BLaER1 (cell line): ENCODE measurements at regions not wholly inside any gene's neighbourhood (a gene's known extent, or its start where the extent isn't known, plus 50 kb on each side); places are given as distances from the start of the nearest gene placed in this dataset.
A peak's percentile ranks its signal among the peaks of the same experiment; 100 is the strongest.
"Not testable (repeated sequence)": the region's sequence is repeated elsewhere in the genome, so short reads cannot be mapped to it uniquely, and the experiment has no call there.

Experiments used
- H3K27ac ChIP-seq: shearing (Covaris generic); formaldehyde crosslinking; 2 replicates; pipeline ENCODE4 v1.8.1; 2022
- H3K27me3 ChIP-seq: shearing (Covaris generic); formaldehyde crosslinking; 2 replicates; pipeline ENCODE4 v1.8.1; 2022
- H3K36me3 ChIP-seq: shearing (Covaris generic); formaldehyde crosslinking; 2 replicates; pipeline ENCODE4 v1.8.1; 2022
- H3K4me1 ChIP-seq: shearing (Covaris generic); formaldehyde crosslinking; 2 replicates; pipeline ENCODE4 v1.8.1; 2022
- H3K4me2 ChIP-seq: shearing (Covaris generic); formaldehyde crosslinking; 2 replicates; pipeline ENCODE4 v1.8.1; 2022
- H3K4me3 ChIP-seq: shearing (Covaris generic); formaldehyde crosslinking; 2 replicates; pipeline ENCODE4 v1.8.1; 2022
- H3K9ac ChIP-seq: shearing (Covaris generic); formaldehyde crosslinking; 2 replicates; pipeline ENCODE4 v1.8.1; 2022
- H3K9me3 ChIP-seq: shearing (Covaris generic); formaldehyde crosslinking; 2 replicates; pipeline ENCODE4 v1.8.1; 2022
- H4K20me1 ChIP-seq: shearing (Covaris generic); formaldehyde crosslinking; 2 replicates; pipeline ENCODE4 v1.8.1; 2022
- Cebpa-rat ChIP-seq: shearing (Covaris generic); IDR thresholded peaks from 2 replicates; pipeline ENCODE4 v1.8.1; 2022

GRCh38 chr14:55855751-55856150, 262.5 kb upstream of the PELI2 start:
- H3K4me3 ChIP-seq = no peak overlapping the region
- H3K9ac ChIP-seq = no peak overlapping the region
- H4K20me1 ChIP-seq = no peaks in the 10 kb centered on the region
- no peaks in the 10 kb centered on the region for H3K36me3 ChIP-seq
- H3K9me3 ChIP-seq = peaks cover 20% of the 10 kb centered on the region
- no peaks in the 10 kb centered on the region for H3K4me1 ChIP-seq
- no peaks in the 10 kb centered on the region for H3K27me3 ChIP-seq
- no peak overlapping the region for H3K4me2 ChIP-seq
- no peak for TF ChIP-seq Cebpa-rat
- H3K27ac ChIP-seq = no peak overlapping the region

DNA sequence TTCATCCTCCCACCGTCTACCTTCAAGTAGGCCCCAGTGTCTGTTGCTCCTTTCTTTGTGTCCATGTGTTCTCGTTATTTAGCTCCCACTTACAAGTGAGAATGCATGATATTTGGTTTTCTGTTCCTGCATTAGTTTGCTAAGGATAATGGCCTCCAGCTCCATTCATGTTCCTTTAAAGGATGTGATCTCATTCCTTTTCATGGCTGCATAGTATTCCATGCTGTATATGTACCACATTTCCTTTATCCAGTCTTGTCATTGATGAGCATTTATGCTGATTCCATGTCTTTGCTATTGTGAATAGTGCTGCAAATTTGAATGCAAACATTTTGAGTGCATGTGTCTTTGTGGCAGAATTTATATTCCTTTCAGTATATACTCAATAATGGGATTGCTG, 259.6 kb upstream of the PELI2 start:
- Histone ChIP-seq H3K9me3 (peaks cover 32% of the 10 kb centered on the region), H4K20me1 (no peaks in the 10 kb centered on the region), H3K4me1 (no peaks in the 10 kb centered on the region), H3K36me3 (no peaks in the 10 kb centered on the region), H3K27ac (no peak overlapping the region), H3K4me2 (no peak overlapping the region), H3K9ac (no peak overlapping the region), H3K4me3 (no peak overlapping the region), H3K27me3 (no peaks in the 10 kb centered on the region)
- no peak for TF ChIP-seq Cebpa-rat

GRCh38 chr14:55861561-55861960, 256.6 kb upstream of the PELI2 start:
- not testable (repeated sequence) for H3K27ac ChIP-seq, H3K4me3 ChIP-seq, H3K27me3 ChIP-seq, H3K4me2 ChIP-seq, H3K36me3 ChIP-seq, H4K20me1 ChIP-seq, H3K9ac ChIP-seq
- Histone ChIP-seq H3K9me3 (peaks cover 47% of the 10 kb centered on the region), H3K4me1 (peaks cover 13% of the 10 kb centered on the region)

DNA sequence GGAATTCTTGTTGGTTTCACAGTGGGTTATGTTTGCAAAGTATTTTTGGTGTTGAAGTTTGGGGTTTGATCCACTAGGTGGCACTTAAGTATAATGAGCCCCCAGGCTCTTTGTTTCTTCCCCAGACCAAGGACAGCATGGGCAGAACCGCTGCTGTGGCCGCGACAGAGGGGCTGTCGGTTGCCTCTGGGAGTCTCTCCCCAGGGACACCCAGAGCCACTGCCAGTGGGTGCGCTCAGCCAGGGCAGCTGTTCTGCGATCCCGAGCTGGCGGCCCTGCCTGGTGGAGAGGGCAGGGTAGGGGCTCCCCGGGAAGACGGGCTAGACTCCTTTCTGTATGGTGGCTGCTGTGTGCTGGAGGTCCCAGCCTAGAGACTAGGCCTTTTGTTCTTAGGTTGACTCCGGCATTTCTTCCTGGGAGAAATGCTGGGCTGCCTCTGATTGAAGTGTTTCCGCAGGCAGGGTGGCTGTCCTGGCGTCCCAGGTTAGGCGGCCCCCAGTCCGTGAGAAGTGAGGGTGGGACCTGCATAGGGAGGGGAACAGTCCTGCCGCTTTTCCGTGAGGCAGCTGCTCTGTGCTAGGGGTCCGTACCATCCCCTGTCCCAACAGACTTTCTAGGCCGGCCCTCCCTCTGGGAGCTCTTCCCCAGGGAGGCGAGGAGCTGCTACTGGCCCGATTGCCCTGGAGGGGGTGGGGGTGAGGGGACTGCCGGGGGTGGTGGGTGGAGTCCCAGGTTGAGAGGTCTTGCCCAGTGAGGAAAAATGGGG, 253.1 kb upstream of the PELI2 start:
- no peak for TF ChIP-seq Cebpa-rat
- H3K9ac ChIP-seq = no peak overlapping the region
- peak overlapping the region; percentile 22; the same call in 1 of the 2 replicates for H3K27ac ChIP-seq
- H3K36me3 ChIP-seq = no peaks in the 10 kb centered on the region
- H4K20me1 ChIP-seq = no peaks in the 10 kb centered on the region
- H3K4me1 ChIP-seq = peaks cover 24% of the 10 kb centered on the region
- peak overlapping the region; percentile 22; the same call in 1 of the 2 replicates for H3K4me3 ChIP-seq
- H3K4me2 ChIP-seq = peak overlapping the region; percentile 14; the same call in 1 of the 2 replicates
- H3K9me3 ChIP-seq = peaks cover 39% of the 10 kb centered on the region
- H3K27me3 ChIP-seq = no peaks in the 10 kb centered on the region

DNA sequence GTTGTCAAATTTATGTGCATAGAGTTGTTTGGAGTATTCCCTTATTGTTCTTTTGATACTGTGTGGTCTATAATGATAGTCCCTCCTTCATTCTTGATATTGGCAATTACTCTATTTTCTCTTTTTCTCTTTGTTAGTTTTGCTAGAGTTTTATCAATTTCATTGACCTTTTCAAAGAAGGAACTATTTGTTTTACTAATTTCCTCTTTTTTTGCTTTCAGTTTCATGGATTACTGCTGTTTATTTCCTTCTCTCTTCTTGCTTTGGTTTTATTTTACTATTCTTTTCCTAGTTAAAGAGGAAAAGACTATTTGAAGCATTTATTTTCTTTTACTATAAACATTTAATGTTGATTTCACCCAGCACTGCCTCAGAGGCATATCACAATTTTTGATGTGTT, 250.9 kb upstream of the PELI2 start:
- no peaks in the 10 kb centered on the region for H3K36me3 ChIP-seq
- TF ChIP-seq Cebpa-rat = no peak
- no peak overlapping the region for H3K4me3 ChIP-seq
- H3K4me2 ChIP-seq = no peak overlapping the region
- H4K20me1 ChIP-seq = no peaks in the 10 kb centered on the region
- peaks cover 24% of the 10 kb centered on the region for H3K4me1 ChIP-seq
- H3K27ac ChIP-seq = no peak overlapping the region
- H3K27me3 ChIP-seq = no peaks in the 10 kb centered on the region
- peaks cover 25% of the 10 kb centered on the region for H3K9me3 ChIP-seq
- H3K9ac ChIP-seq = no peak overlapping the region

- H3K9me3 ChIP-seq = peaks cover 28% of the 10 kb centered on the region
- peaks cover 24% of the 10 kb centered on the region for H3K4me1 ChIP-seq
- no peak for TF ChIP-seq Cebpa-rat
- H3K4me2 ChIP-seq = no peak overlapping the region
- no peaks in the 10 kb centered on the region for H3K27me3 ChIP-seq
- H3K4me3 ChIP-seq = no peak overlapping the region
- no peaks in the 10 kb centered on the region for H4K20me1 ChIP-seq
- H3K9ac ChIP-seq = no peak overlapping the region
- H3K36me3 ChIP-seq = no peaks in the 10 kb centered on the region
- no peak overlapping the region for H3K27ac ChIP-seq
Measured at GRCh38 chr14:55867719-55868118, 250.5 kb upstream of the PELI2 start.

- no peak overlapping the region for H3K9ac ChIP-seq
Measured at GRCh38 chr14:55869397-55870049, 248.7 kb upstream of the PELI2 start.

GRCh38 chr14:55873169-55873568, 245.0 kb upstream of the PELI2 start:
- no peak for TF ChIP-seq Cebpa-rat
- no peaks in the 10 kb centered on the region for H3K4me1 ChIP-seq

More at GRCh38 chr14:55869397-55870049, 248.7 kb upstream of the PELI2 start:
- no peak for TF ChIP-seq Cebpa-rat
- no peaks in the 10 kb centered on the region for H3K36me3 ChIP-seq
- peaks cover 15% of the 10 kb centered on the region for H3K9me3 ChIP-seq
- no peak overlapping the region for H3K27ac ChIP-seq
- peaks cover 24% of the 10 kb centered on the region for H3K4me1 ChIP-seq
- H3K4me2 ChIP-seq = no peak overlapping the region
- no peak overlapping the region for H3K4me3 ChIP-seq
- no peaks in the 10 kb centered on the region for H3K27me3 ChIP-seq
- no peaks in the 10 kb centered on the region for H4K20me1 ChIP-seq

GRCh38 chr14:55874785-55875184, 243.4 kb upstream of the PELI2 start:
- H3K9ac ChIP-seq = no peak overlapping the region

More at GRCh38 chr14:55873169-55873568, 245.0 kb upstream of the PELI2 start:
- peaks cover 6% of the 10 kb centered on the region for H3K9me3 ChIP-seq
- no peaks in the 10 kb centered on the region for H3K36me3 ChIP-seq
- no peak overlapping the region for H3K4me2 ChIP-seq
- H3K9ac ChIP-seq = no peak overlapping the region
- H4K20me1 ChIP-seq = no peaks in the 10 kb centered on the region
- H3K27me3 ChIP-seq = no peaks in the 10 kb centered on the region
- H3K27ac ChIP-seq = no peak overlapping the region
- H3K4me3 ChIP-seq = no peak overlapping the region

GRCh38 chr14:55877942-55878341, 240.3 kb upstream of the PELI2 start:
- Histone ChIP-seq H3K9me3 (no peaks in the 10 kb centered on the region), H3K27me3 (no peaks in the 10 kb centered on the region), H3K4me2 (no peak overlapping the region), H3K27ac (no peak overlapping the region), H3K36me3 (no peaks in the 10 kb centered on the region), H3K4me1 (no peaks in the 10 kb centered on the region), H3K4me3 (no peak overlapping the region), H4K20me1 (no peaks in the 10 kb centered on the region), H3K9ac (no peak overlapping the region)
- TF ChIP-seq Cebpa-rat = no peak

More at GRCh38 chr14:55874785-55875184, 243.4 kb upstream of the PELI2 start:
- no peak overlapping the region for H3K27ac ChIP-seq
- no peaks in the 10 kb centered on the region for H3K27me3 ChIP-seq
- H4K20me1 ChIP-seq = no peaks in the 10 kb centered on the region
- H3K4me1 ChIP-seq = no peaks in the 10 kb centered on the region
- no peak overlapping the region for H3K4me3 ChIP-seq
- no peaks in the 10 kb centered on the region for H3K36me3 ChIP-seq
- 0 out of 2 replicates have a peak, but pooled peaks cover 3% of the 10 kb centered on the region for H3K9me3 ChIP-seq
- TF ChIP-seq Cebpa-rat = no peak
- no peak overlapping the region for H3K4me2 ChIP-seq
